ENCODE measurements at regions not wholly inside any gene's neighbourhood (a gene's known extent, or its start where the extent isn't known, plus 50 kb on each side); places are given as distances from the start of the nearest gene placed in this dataset.

DNA sequence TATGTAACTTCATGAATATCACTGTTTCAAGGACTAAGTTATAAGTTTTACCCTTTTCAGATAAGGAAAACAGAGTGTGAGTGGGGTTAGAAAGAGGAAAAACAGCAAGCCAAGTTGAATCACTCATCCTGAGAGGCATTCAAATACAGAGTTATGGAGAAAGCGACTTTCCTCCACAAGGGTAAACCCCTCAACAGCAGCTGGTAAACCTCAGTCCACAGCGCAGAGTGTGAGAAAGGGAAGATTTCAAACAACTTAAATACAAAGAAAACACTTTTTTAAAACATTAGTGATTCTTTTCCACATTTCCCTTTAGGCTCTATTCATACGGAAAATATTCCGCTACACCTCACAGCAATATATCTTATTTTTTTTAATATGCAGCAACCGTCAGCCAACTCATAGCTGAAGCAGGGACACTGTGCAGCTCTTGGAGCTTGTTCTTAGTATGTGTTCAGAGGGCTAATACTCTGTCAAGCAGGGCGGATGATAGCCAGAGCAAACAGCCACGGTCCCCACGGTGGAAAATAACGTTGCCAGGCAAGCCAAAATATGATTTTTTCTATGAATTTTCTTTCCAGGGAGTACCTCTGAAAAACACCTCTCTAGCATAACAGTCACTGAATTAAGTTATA is 488.9 kb upstream of the FAT1 start:
- H3K4me3 ChIP-seq (ENCODE audit: insufficient read depth, low read length, poor library complexity, severe bottlenecking): no peak overlapping the region
- H3K27ac ChIP-seq (ENCODE audit: low read depth, low read length): no peak overlapping the region
- no peak overlapping the region for H2AFZ ChIP-seq (ENCODE audit: low read depth, low read length, severe bottlenecking)
- no peaks in the 10 kb centered on the region for H3K79me2 ChIP-seq (ENCODE audit: insufficient read depth, low read length)
- H3K9me3 ChIP-seq (ENCODE audit: insufficient read depth, low read length): no peaks in the 10 kb centered on the region
- TF ChIP-seq EZH2phosphoT487 (conservative IDR thresholded peaks at IDR 0.05; ENCODE audit: low read length): no peak
- TF ChIP-seq, protein P1, sequence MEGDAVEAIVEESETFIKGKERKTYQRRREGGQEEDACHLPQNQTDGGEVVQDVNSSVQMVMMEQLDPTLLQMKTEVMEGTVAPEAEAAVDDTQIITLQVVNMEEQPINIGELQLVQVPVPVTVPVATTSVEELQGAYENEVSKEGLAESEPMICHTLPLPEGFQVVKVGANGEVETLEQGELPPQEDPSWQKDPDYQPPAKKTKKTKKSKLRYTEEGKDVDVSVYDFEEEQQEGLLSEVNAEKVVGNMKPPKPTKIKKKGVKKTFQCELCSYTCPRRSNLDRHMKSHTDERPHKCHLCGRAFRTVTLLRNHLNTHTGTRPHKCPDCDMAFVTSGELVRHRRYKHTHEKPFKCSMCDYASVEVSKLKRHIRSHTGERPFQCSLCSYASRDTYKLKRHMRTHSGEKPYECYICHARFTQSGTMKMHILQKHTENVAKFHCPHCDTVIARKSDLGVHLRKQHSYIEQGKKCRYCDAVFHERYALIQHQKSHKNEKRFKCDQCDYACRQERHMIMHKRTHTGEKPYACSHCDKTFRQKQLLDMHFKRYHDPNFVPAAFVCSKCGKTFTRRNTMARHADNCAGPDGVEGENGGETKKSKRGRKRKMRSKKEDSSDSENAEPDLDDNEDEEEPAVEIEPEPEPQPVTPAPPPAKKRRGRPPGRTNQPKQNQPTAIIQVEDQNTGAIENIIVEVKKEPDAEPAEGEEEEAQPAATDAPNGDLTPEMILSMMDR (IDR thresholded peaks at IDR 0.05; ENCODE audit: insufficient read depth, low read length, poor library complexity, severe bottlenecking): no peak
- H3K9me2 ChIP-seq (replicated peaks; ENCODE audit: insufficient read depth, low read length): no peaks in the 10 kb centered on the region
- no peak overlapping the region for H3K4me2 ChIP-seq (ENCODE audit: low read depth, low read length, poor library complexity, severe bottlenecking)
- no peaks in the 10 kb centered on the region for H3F3A ChIP-seq (ENCODE audit: insufficient read depth)
- H3K36me3 ChIP-seq (ENCODE audit: low read length): no peaks in the 10 kb centered on the region
- no peak overlapping the region for H3K9ac ChIP-seq (ENCODE audit: low read length)
- no peaks in the 10 kb centered on the region for H3K27me3 ChIP-seq (ENCODE audit: low read length)
- H4K20me1 ChIP-seq (ENCODE audit: low read depth, low read length): no peaks in the 10 kb centered on the region

DNA sequence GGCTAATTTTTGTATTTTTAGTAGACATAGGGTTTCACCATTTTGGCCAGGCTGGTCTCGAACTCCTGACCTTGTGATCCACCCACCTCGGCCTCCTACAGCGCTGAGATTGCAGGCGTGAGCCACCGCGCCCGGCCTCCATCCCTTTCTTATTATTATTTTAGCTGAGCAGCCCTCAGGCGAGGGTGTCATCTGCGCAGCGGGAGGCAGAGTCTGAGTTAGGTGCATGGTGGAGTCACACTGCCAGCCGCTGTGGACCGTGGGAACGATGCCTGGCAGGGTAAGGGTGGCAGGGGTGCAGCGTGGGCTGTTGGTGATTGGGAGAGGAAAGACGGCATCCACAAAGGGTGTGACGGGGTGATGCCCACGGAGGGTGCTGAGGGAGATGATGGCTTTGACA is 491.8 kb upstream of the FAT1 start:
- no peaks in the 10 kb centered on the region for H3K27me3 ChIP-seq (ENCODE audit: low read length)
- no peaks in the 10 kb centered on the region for H3K9me3 ChIP-seq (ENCODE audit: insufficient read depth, low read length)
- no peak overlapping the region for H3K4me2 ChIP-seq (ENCODE audit: low read depth, low read length, poor library complexity, severe bottlenecking)

DNA sequence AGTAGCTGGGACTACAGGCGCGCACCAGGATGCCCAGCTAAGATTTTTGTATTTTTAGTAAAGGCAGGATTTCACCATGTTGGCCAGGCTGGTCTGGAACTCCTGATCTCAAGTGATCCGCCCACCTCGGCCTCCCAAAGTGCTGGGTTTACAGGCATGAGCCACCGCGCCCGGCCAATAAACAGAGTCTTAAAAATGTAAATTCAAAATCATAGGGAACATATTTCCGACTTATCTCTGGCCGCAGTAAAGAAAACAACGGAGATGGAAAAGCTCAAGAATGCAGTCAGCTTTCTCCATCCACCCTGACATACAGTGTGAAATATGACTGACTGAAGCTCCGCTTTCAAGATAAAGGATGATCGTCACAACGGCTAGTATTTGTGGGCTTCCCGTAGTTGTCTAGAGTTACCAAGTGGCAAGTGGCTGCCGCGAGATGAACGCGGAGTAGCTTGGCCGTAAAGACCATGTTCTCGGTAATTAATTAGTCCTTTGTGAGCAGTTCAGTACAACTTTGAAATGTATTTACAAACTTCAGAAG is 495.1 kb upstream of the FAT1 start:
- Histone ChIP-seq H3K4me2 (ENCODE audit: low read depth, low read length, poor library complexity, severe bottlenecking) (no peak overlapping the region), H4K20me1 (ENCODE audit: low read depth, low read length) (no peaks in the 10 kb centered on the region), H3K9ac (ENCODE audit: low read length) (no peak overlapping the region), H3K9me2 (replicated peaks; ENCODE audit: insufficient read depth, low read length) (no peaks in the 10 kb centered on the region), H3K36me3 (ENCODE audit: low read length) (no peaks in the 10 kb centered on the region), H3K4me3 (ENCODE audit: insufficient read depth, low read length, poor library complexity, severe bottlenecking) (no peak overlapping the region), H2AFZ (ENCODE audit: low read depth, low read length, severe bottlenecking) (no peak overlapping the region), H3K9me3 (ENCODE audit: insufficient read depth, low read length) (no peaks in the 10 kb centered on the region), H3K27ac (ENCODE audit: low read depth, low read length) (no peak overlapping the region), H3K27me3 (ENCODE audit: low read length) (no peaks in the 10 kb centered on the region), H3K79me2 (ENCODE audit: insufficient read depth, low read length) (no peaks in the 10 kb centered on the region), H3F3A (ENCODE audit: insufficient read depth) (no peaks in the 10 kb centered on the region)
- TF ChIP-seq, protein P1 (IDR thresholded peaks at IDR 0.05; ENCODE audit: insufficient read depth, low read length, poor library complexity, severe bottlenecking): no peak
- TF ChIP-seq EZH2phosphoT487 (conservative IDR thresholded peaks at IDR 0.05; ENCODE audit: low read length): no peak

More for the DNA sequence above, 491.8 kb upstream of the FAT1 start:
- no peaks in the 10 kb centered on the region for H4K20me1 ChIP-seq (ENCODE audit: low read depth, low read length)
- no peaks in the 10 kb centered on the region for H3K36me3 ChIP-seq (ENCODE audit: low read length)
- no peaks in the 10 kb centered on the region for H3K79me2 ChIP-seq (ENCODE audit: insufficient read depth, low read length)
- no peaks in the 10 kb centered on the region for H3K9me2 ChIP-seq (replicated peaks; ENCODE audit: insufficient read depth, low read length)
- no peak overlapping the region for H3K4me3 ChIP-seq (ENCODE audit: insufficient read depth, low read length, poor library complexity, severe bottlenecking)
- TF ChIP-seq, protein P1 (IDR thresholded peaks at IDR 0.05; ENCODE audit: insufficient read depth, low read length, poor library complexity, severe bottlenecking): no peak
- no peak for TF ChIP-seq EZH2phosphoT487 (conservative IDR thresholded peaks at IDR 0.05; ENCODE audit: low read length)
- no peaks in the 10 kb centered on the region for H3F3A ChIP-seq (ENCODE audit: insufficient read depth)
- H3K9ac ChIP-seq (ENCODE audit: low read length): no peak overlapping the region
- H3K27ac ChIP-seq (ENCODE audit: low read depth, low read length): no peak overlapping the region
- H2AFZ ChIP-seq (ENCODE audit: low read depth, low read length, severe bottlenecking): no peak overlapping the region

All from SU-DHL-6 (cell line).